GM18505 (cell line): ENCODE measurements at regions not wholly inside any gene's neighbourhood (a gene's known extent, or its start where the extent isn't known, plus 50 kb on each side); places are given as distances from the start of the nearest gene placed in this dataset.

Experiments used
- ATAC-seq: cut with Tn5 transposase; IDR thresholded peaks from one replicate; pipeline ENCODE4 v1.9.1; 2021; ENCODE audit not compliant: unreplicated experiment
- POLR2A ChIP-seq: IDR thresholded peaks from 4 replicates; pipeline ENCODE4 v1.6.1; 2011; ENCODE audit warnings: borderline replicate concordance; ENCODE audit not compliant: insufficient read depth, insufficient read length; ENCODE audit errors: extremely low read depth

- ATAC-seq: peak; percentile 46
- TF ChIP-seq POLR2A: no peak
Measured at GRCh38 chr1:178973652-178974101, 52.0 kb upstream of the FAM20B start.
